ENCODE measurements at regions not wholly inside any gene's neighbourhood (a gene's known extent, or its start where the extent isn't known, plus 50 kb on each side); places are given as distances from the start of the nearest gene placed in this dataset.

DNA sequence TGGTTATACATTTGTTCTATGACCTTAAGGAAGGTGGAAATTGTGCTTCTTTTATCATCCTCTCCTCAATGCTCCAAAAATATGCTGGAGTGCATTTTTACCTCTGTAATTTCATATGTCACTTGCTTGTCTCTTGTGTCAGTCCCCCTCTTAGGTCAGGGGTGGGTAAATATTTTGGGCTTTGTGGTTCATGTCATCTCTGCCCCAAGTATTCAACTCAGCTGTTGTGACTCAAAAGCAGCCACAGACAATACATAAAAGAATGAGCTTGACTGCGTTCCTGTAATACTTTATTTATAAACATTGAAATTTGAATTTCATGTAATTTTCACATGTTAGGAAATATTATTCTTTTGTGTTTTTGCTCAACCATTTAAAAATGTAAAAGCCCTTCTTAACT is 60.4 kb upstream of the SLC24A5 start:
- TF ChIP-seq POLR2AphosphoS5 (IDR thresholded peaks at IDR 0.05; ENCODE audit: borderline replicate concordance, low read depth, low read length) (no peak), EZH2 (IDR thresholded peaks at IDR 0.05) (no peak)
